ENCODE measurements at regions not wholly inside any gene's neighbourhood (a gene's known extent, or its start where the extent isn't known, plus 50 kb on each side); places are given as distances from the start of the nearest gene placed in this dataset.
"Not testable (repeated sequence)": the region's sequence is repeated elsewhere in the genome, so short reads cannot be mapped to it uniquely, and the experiment has no call there.

- no peak for DNase-seq
Measured at GRCh38 chr5:40274568-40274967, 405.1 kb upstream of the PTGER4 start.

- no peak for DNase-seq
Measured at GRCh38 chr5:40273936-40274335, 405.8 kb upstream of the PTGER4 start.

- no peak for DNase-seq
Measured at GRCh38 chr5:40271476-40271875, 408.2 kb upstream of the PTGER4 start.

GRCh38 chr5:40270274-40270845 is 409.4 kb upstream of the PTGER4 start:
- no peak for DNase-seq

GRCh38 chr5:40268088-40268487 is 411.6 kb upstream of the PTGER4 start:
- DNase-seq, result no peak

- no peak for DNase-seq
Measured at GRCh38 chr5:40266952-40267351, 412.8 kb upstream of the PTGER4 start.

GRCh38 chr5:40261984-40262383 is 417.7 kb upstream of the PTGER4 start:
- no peak for DNase-seq

GRCh38 chr5:40260361-40260760 is 419.4 kb upstream of the PTGER4 start:
- DNase-seq, result no peak

GRCh38 chr5:40258222-40258621 is 421.5 kb upstream of the PTGER4 start:
- DNase-seq, result no peak

- no peak for DNase-seq
Measured at GRCh38 chr5:40240671-40241070, 439.0 kb upstream of the PTGER4 start.

GRCh38 chr5:40240111-40240510 is 439.6 kb upstream of the PTGER4 start:
- DNase-seq, result no peak

- DNase-seq, result no peak
Measured at GRCh38 chr5:40238066-40238745, 441.5 kb upstream of the PTGER4 start.

- DNase-seq, result no peak
Measured at GRCh38 chr5:40235471-40236400, 444.0 kb upstream of the PTGER4 start.

- no peak for DNase-seq
Measured at GRCh38 chr5:40233268-40233667, 446.4 kb upstream of the PTGER4 start.

- no peak for DNase-seq
Measured at GRCh38 chr5:40227931-40228330, 451.8 kb upstream of the PTGER4 start.

- no peak for DNase-seq
Measured at GRCh38 chr5:40227366-40227765, 452.3 kb upstream of the PTGER4 start.

GRCh38 chr5:40226906-40227305 is 452.8 kb upstream of the PTGER4 start:
- no peak for DNase-seq

- DNase-seq, result not testable (repeated sequence)
Measured at GRCh38 chr5:40225147-40225546, 454.6 kb upstream of the PTGER4 start.

- no peak for DNase-seq
Measured at GRCh38 chr5:40224421-40224820, 455.3 kb upstream of the PTGER4 start.

- no peak for DNase-seq
Measured at GRCh38 chr5:40223884-40224402, 455.8 kb upstream of the PTGER4 start.

- DNase-seq, result peak in 1 of 2 experiments; percentile 5
Measured at GRCh38 chr5:40221796-40222195, 457.9 kb upstream of the PTGER4 start.

- DNase-seq, result no peak
Measured at GRCh38 chr5:40221255-40221654, 458.5 kb upstream of the PTGER4 start.

GRCh38 chr5:40220260-40220659 is 459.5 kb upstream of the PTGER4 start:
- DNase-seq, result no peak

- no peak for DNase-seq
Measured at GRCh38 chr5:40217553-40217952, 462.2 kb upstream of the PTGER4 start.
